HUES6 (cell line): ENCODE measurements at regions not wholly inside any gene's neighbourhood (a gene's known extent, or its start where the extent isn't known, plus 50 kb on each side); places are given as distances from the start of the nearest gene placed in this dataset.

Experiments
- H3K27ac ChIP-seq: 2 replicates; pipeline ENCODE4 v1.7.0; 2013; ENCODE audit warnings: low read depth, mild to moderate bottlenecking, low read length, inconsistent platforms
- H3K27me3 ChIP-seq: 2 replicates; pipeline ENCODE4 v1.6.1; 2013; ENCODE audit warnings: low read length; ENCODE audit not compliant: control insufficient read depth, insufficient read depth
- H3K36me3 ChIP-seq: 2 replicates; pipeline ENCODE4 v1.6.1; 2013; ENCODE audit warnings: low read length; ENCODE audit not compliant: control insufficient read depth, insufficient read depth
- H3K4me1 ChIP-seq: 2 replicates; pipeline ENCODE4 v1.6.1; 2013; ENCODE audit warnings: low read length; ENCODE audit not compliant: control insufficient read depth, insufficient read depth
- H3K4me3 ChIP-seq: 2 replicates; pipeline ENCODE4 v1.5.1; 2013; ENCODE audit warnings: low read depth, low read length
- H3K9ac ChIP-seq: one replicate; pipeline ENCODE4 v1.6.1; 2013; ENCODE audit warnings: mild to moderate bottlenecking, low read length
- H3K9me3 ChIP-seq: 2 replicates; pipeline ENCODE4 v1.6.1; 2013; ENCODE audit warnings: low read depth, low read length; ENCODE audit not compliant: control insufficient read depth, insufficient read depth

- no peaks in the 10 kb centered on the region for H3K36me3 ChIP-seq
- no peaks in the 10 kb centered on the region for H3K27me3 ChIP-seq
- no peaks in the 10 kb centered on the region for H3K9me3 ChIP-seq
- H3K4me3 ChIP-seq: no peak overlapping the region
- no peak overlapping the region for H3K27ac ChIP-seq
- H3K9ac ChIP-seq: no peak overlapping the region
- peaks cover 35% of the 10 kb centered on the region for H3K4me1 ChIP-seq
Observed at GRCh38 chr5:138647261-138647788, 72.1 kb upstream of the HSPA9 start.

- Histone ChIP-seq H3K9me3 (no peaks in the 10 kb centered on the region), H3K9ac (no peak overlapping the region), H3K27me3 (no peaks in the 10 kb centered on the region), H3K4me1 (peaks cover 36% of the 10 kb centered on the region), H3K36me3 (no peaks in the 10 kb centered on the region), H3K4me3 (no peak overlapping the region), H3K27ac (no peak overlapping the region)
Observed at GRCh38 chr5:138646671-138647070, 71.5 kb upstream of the HSPA9 start.

DNA sequence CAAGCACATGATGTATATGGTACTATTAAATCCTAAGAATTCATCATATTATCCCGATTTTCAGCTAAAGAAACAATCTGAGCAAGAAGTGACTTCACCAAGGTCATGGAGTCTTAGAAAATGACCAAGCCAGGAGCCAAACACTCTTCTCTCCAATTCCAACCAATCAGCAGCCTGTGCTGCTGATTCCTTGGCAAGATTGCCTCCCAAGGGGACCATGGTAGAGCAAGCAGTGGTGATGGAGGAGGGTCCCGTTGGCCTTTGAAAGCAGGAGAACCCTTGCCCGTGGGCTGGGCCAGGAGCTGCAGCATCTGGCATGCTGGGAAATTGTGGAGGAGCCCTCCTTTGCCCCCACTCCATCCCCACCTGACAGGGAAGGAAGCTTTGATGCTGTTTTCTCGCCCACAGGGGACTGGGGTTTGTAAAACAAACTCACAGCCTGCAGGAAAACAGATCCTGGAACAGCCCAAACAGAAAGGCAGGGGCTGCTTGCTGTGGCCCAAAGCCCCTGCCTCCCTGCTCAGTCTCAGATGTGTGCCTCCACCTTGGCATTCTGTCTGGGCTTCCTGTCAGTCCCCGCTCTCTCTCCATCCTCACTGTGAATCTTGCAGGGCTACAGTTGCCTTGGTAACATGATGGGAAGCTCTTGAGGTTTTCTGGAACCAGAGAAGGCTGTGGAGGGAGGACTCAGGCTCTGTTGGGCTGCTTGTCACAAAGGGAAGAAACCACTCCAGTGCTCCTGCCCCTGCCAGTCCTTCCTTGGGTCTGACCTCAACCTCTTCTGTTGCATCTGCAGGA lies 70.8 kb upstream of the HSPA9 start:
- H3K9me3 ChIP-seq: no peaks in the 10 kb centered on the region
- H3K9ac ChIP-seq: no peak overlapping the region
- H3K27me3 ChIP-seq: no peaks in the 10 kb centered on the region
- no peak overlapping the region for H3K4me3 ChIP-seq
- H3K36me3 ChIP-seq: no peaks in the 10 kb centered on the region
- peaks cover 41% of the 10 kb centered on the region for H3K4me1 ChIP-seq
- no peak overlapping the region for H3K27ac ChIP-seq

DNA sequence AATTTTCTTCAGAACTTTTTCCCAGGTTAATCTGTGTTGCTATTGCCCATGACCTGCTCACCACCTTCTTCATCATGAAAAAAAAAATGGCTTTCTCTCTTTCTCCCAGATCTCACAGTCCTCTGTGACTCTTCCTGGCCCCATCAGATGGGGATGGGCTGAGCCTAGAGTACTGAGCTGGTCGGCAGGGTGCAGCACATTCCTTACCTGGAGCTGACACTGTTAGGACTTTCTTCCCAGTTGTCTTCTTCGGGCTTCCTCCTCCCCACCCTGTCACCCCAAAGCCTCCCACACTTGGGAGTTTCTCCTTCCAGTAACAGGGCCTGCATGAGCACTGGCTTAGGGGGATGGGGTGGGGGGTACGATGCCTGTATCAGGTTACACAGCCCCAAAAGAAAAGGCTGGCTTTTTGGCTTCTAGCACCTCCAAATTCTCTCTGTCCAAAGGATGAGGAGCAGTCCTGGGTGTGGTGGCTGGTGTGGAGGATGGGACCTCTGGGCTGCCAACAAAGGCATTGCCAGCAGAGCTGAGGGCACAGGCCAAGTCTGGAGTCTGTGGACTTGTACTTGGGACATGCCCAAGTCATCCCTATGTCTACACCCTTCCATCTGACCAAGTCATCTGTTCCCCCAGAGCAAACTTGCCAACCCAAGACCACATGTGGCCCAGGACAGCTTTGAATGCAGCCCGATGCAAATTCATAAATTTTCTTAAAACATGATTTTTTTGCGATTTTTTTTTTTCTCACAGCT lies 68.0 kb upstream of the HSPA9 start:
- Histone ChIP-seq H3K4me1 (peaks cover 26% of the 10 kb centered on the region), H3K9ac (no peak overlapping the region), H3K27me3 (no peaks in the 10 kb centered on the region)

GRCh38 chr5:138641547-138642298 lies 66.5 kb upstream of the HSPA9 start:
- Histone ChIP-seq H3K9me3 (no peaks in the 10 kb centered on the region), H3K27me3 (no peaks in the 10 kb centered on the region), H3K36me3 (no peaks in the 10 kb centered on the region), H3K4me1 (peaks cover 20% of the 10 kb centered on the region), H3K27ac (no peak overlapping the region), H3K9ac (no peak overlapping the region), H3K4me3 (no peak overlapping the region)

More for the DNA sequence above, 68.0 kb upstream of the HSPA9 start:
- Histone ChIP-seq H3K9me3 (no peaks in the 10 kb centered on the region), H3K4me3 (no peak overlapping the region), H3K36me3 (no peaks in the 10 kb centered on the region), H3K27ac (no peak overlapping the region)

DNA sequence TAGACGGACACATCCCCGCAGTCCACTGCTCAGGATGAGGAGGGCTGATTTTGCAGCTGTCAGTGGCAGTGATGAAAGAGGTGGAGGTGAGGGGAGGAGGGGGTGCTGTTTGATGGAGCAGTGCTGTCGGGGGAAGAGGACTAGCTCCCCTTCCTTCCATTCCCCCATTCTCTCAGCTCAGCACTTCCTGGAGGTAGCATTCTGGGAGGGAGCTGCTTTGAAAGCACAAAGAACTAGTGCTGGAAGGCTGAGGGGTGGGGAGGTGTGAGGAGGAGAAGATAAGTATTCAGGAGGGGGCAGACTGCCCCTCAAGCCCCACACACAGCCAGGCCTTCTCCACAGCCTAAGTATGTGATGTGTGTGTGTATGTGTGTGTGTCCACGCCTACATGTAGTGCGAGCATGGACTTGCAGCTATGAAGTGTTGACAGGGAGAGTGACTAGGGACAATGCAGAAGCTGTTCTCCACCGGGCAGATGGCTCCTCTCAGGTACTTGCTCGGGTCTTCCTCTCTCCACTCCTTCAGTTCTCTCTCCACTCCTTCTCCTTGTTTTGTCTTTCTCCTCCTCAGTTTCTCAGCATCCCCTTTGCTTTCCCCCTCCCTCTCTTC lies 65.5 kb upstream of the HSPA9 start:
- H3K27ac ChIP-seq: no peak overlapping the region
- no peaks in the 10 kb centered on the region for H3K9me3 ChIP-seq
- H3K36me3 ChIP-seq: no peaks in the 10 kb centered on the region
- no peak overlapping the region for H3K4me3 ChIP-seq
- H3K4me1 ChIP-seq: peaks cover 20% of the 10 kb centered on the region
- H3K9ac ChIP-seq: no peak overlapping the region
- H3K27me3 ChIP-seq: no peaks in the 10 kb centered on the region

DNA sequence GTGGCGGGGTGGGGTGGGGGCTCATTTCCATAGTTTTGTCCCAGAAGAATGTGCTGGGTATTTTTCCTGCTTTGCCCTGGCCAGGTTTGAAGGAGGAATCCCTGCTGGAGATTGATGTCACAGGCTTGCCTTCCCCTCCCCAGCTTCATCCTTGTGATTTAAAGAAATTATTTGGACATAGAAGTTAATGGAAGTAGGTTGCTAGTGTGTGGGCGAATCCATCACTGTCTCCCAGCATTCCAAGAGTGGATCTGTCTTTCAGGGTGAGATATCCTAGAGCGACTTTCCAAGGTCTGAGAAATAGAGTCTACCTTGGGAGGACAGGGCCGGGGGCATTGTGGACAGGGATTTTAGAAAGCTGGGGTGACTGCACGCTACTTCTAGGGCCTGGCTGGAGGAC lies 64.9 kb upstream of the HSPA9 start:
- no peak overlapping the region for H3K27ac ChIP-seq
- H3K36me3 ChIP-seq: no peaks in the 10 kb centered on the region
- H3K9ac ChIP-seq: no peak overlapping the region
- no peaks in the 10 kb centered on the region for H3K27me3 ChIP-seq
- peaks cover 20% of the 10 kb centered on the region for H3K4me1 ChIP-seq
- H3K9me3 ChIP-seq: no peaks in the 10 kb centered on the region
- H3K4me3 ChIP-seq: no peak overlapping the region

- Histone ChIP-seq H3K27me3 (no peaks in the 10 kb centered on the region), H3K4me1 (peaks cover 20% of the 10 kb centered on the region), H3K9me3 (no peaks in the 10 kb centered on the region), H3K27ac (no peak overlapping the region), H3K9ac (no peak overlapping the region), H3K36me3 (no peaks in the 10 kb centered on the region), H3K4me3 (no peak overlapping the region)
Observed at GRCh38 chr5:138639326-138639725, 64.1 kb upstream of the HSPA9 start.

- Histone ChIP-seq H3K36me3 (no peaks in the 10 kb centered on the region), H3K4me1 (peaks cover 15% of the 10 kb centered on the region), H3K27me3 (no peaks in the 10 kb centered on the region), H3K27ac (no peak overlapping the region), H3K9me3 (no peaks in the 10 kb centered on the region), H3K9ac (no peak overlapping the region), H3K4me3 (no peak overlapping the region)
Observed at GRCh38 chr5:138637256-138637655, 62.1 kb upstream of the HSPA9 start.

GRCh38 chr5:138636398-138636944 lies 61.3 kb upstream of the HSPA9 start:
- Histone ChIP-seq H3K27ac (no peak overlapping the region), H3K9ac (no peak overlapping the region), H3K4me1 (peaks cover 12% of the 10 kb centered on the region), H3K27me3 (no peaks in the 10 kb centered on the region), H3K36me3 (no peaks in the 10 kb centered on the region), H3K4me3 (no peak overlapping the region), H3K9me3 (no peaks in the 10 kb centered on the region)
